ENCODE measurements at regions not wholly inside any gene's neighbourhood (a gene's known extent, or its start where the extent isn't known, plus 50 kb on each side); places are given as distances from the start of the nearest gene placed in this dataset.
"Not testable (repeated sequence)": the region's sequence is repeated elsewhere in the genome, so short reads cannot be mapped to it uniquely, and the experiment has no call there.

DNA sequence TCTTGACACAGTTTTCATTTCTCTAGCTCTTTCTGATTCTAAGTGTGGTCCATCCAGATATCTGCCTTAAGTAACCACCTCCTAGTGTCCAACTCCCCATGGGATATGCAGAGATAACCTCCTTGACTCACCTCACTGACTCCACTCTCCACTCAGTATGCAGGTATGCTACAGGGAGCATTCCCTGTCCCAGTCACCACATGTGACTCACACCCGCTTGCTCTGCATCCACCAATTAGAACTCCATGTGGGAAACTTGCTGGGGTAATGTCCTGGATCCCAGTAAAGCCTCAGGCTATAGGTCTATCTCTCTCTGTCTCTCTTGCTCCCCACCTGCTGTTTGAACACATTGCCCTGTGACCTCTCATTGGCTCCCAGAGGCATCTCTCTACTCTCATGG, 563.9 kb downstream of the HTR1A start:
- CTCF ChIA-PET: interaction anchor here (0.6 kb wide), 1 partner anchor 288 kb away, joined by 3 read pairs; no protein-coding TSS in a partner anchor
- DNase-seq (ENCODE audit: low spot score): peak; percentile 74
- TF ChIP-seq CTCF (conservative IDR thresholded peaks at IDR 0.05; ENCODE audit: low read depth): no peak

GRCh38 chr5:63388188-63388587, 574.1 kb downstream of the HTR1A start:
- DNase-seq (ENCODE audit: low spot score); H3K27ac ChIP-seq: not testable (repeated sequence)
- CTCF ChIA-PET: interaction anchor here (1.8 kb wide), 1 partner anchor 13 kb away, joined by 5 read pairs; no protein-coding TSS in a partner anchor
- POLR2A ChIA-PET (ENCODE audit: low non-redundant PET): interaction anchor here (0.7 kb wide), 1 partner anchor 304 kb away, joined by 8 read pairs; no protein-coding TSS in a partner anchor

More for the DNA sequence above, 563.9 kb downstream of the HTR1A start:
- POLR2A ChIA-PET (ENCODE audit: low non-redundant PET): no interaction called here
- H3K27ac ChIP-seq: no peak overlapping the region

GRCh38 chr5:63375851-63376250, 586.4 kb downstream of the HTR1A start:
- no peak for DNase-seq (ENCODE audit: low spot score)
- H3K27ac ChIP-seq: no peak overlapping the region
- ChIA-PET CTCF (no interaction called here), POLR2A (ENCODE audit: low non-redundant PET) (no interaction called here)
- no peak for TF ChIP-seq CTCF (conservative IDR thresholded peaks at IDR 0.05; ENCODE audit: low read depth)

DNA sequence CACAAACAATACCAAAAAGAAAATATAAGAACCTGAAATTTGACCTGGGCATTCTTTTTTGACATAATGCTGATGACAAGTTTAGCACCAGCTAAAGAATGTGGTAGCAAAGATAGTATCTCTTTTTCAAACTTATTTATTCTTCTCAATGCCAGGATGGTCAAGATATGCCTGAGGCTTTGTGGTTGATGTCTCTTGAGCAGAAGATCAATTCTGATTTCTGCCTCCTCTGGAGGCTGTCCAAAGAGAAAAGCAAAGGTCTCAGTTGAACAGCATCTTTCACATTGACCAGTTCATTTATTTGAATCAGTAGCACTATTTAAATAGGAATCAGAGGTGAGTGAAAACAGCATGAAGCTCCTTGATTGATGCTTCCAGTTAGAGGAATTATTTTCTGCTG, 588.2 kb downstream of the HTR1A start:
- no peak for DNase-seq (ENCODE audit: low spot score)
- no peak overlapping the region for H3K27ac ChIP-seq
- ChIA-PET POLR2A (ENCODE audit: low non-redundant PET) (no interaction called here), CTCF (no interaction called here)
- no peak for TF ChIP-seq CTCF (conservative IDR thresholded peaks at IDR 0.05; ENCODE audit: low read depth)

GRCh38 chr5:63351164-63351563, 611.1 kb downstream of the HTR1A start:
- CTCF ChIA-PET: no interaction called here
- no peak for TF ChIP-seq CTCF (conservative IDR thresholded peaks at IDR 0.05; ENCODE audit: low read depth)
- DNase-seq (ENCODE audit: low spot score): no peak
- POLR2A ChIA-PET (ENCODE audit: low non-redundant PET): no interaction called here
- H3K27ac ChIP-seq: no peak overlapping the region

GRCh38 chr5:63346451-63346850, 615.8 kb downstream of the HTR1A start:
- ChIA-PET CTCF (no interaction called here), POLR2A (ENCODE audit: low non-redundant PET) (no interaction called here)
- DNase-seq (ENCODE audit: low spot score): peak; percentile 20
- no peak overlapping the region for H3K27ac ChIP-seq
- no peak for TF ChIP-seq CTCF (conservative IDR thresholded peaks at IDR 0.05; ENCODE audit: low read depth)

DNA sequence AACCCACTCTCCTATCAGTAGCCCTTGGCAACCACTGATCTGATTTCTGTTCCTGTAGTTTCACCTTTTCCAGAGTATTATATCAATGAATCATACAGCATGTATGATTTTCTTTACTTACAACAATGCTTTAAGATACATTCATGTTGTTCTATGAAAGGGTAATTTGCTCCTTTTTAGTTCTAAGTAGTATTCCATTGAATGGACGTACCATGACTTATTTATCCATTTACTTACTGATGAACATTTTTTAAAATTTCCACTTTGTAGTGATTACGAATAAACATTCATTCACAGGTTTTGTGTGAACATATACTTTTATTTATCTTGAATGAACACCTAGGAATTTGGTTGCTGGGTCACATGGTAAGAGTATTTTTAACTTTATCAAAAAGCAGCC, 620.8 kb downstream of the HTR1A start:
- no peak overlapping the region for H3K27ac ChIP-seq
- no peak for DNase-seq (ENCODE audit: low spot score)
- CTCF ChIA-PET: no interaction called here
- POLR2A ChIA-PET (ENCODE audit: low non-redundant PET): no interaction called here
- no peak for TF ChIP-seq CTCF (conservative IDR thresholded peaks at IDR 0.05; ENCODE audit: low read depth)

All from RWPE1 (cell line).